Osteoblast (primary cell): ENCODE measurements at regions not wholly inside any gene's neighbourhood (a gene's known extent, or its start where the extent isn't known, plus 50 kb on each side); places are given as distances from the start of the nearest gene placed in this dataset.
A peak's percentile ranks its signal among the peaks of the same experiment; 100 is the strongest.

Experiments used
- DNase-seq: peaks from one replicate; pipeline ENCODE4 v3.0.0; 2011; ENCODE audit warnings: low spot score, mixed read lengths; ENCODE audit not compliant: insufficient read length; ENCODE audit errors: missing footprints
- H2AFZ ChIP-seq: 2 replicates; pipeline ENCODE4 v1.6.0; 2011; ENCODE audit warnings: mild to moderate bottlenecking, low read length
- H3K27ac ChIP-seq: 2 replicates; pipeline ENCODE4 v1.5.1; 2011; ENCODE audit warnings: mild to moderate bottlenecking, low read depth, low read length, moderate library complexity
- H3K27me3 ChIP-seq: 2 replicates; pipeline ENCODE4 v1.6.0; 2012; ENCODE audit warnings: mild to moderate bottlenecking, control low read depth, inconsistent platforms, low read length, moderate library complexity; ENCODE audit not compliant: insufficient read depth
- H3K36me3 ChIP-seq: 2 replicates; pipeline ENCODE4 v1.5.1; 2011; ENCODE audit warnings: mild to moderate bottlenecking, low read length, control low read depth, moderate library complexity; ENCODE audit not compliant: insufficient read depth
- H3K4me1 ChIP-seq: 2 replicates; pipeline ENCODE4 v1.5.1; 2011; ENCODE audit warnings: mild to moderate bottlenecking, low read length, control low read depth, moderate library complexity; ENCODE audit not compliant: insufficient read depth
- H3K4me2 ChIP-seq: 2 replicates; pipeline ENCODE4 v1.6.0; 2011; ENCODE audit warnings: mild to moderate bottlenecking, low read length; ENCODE audit not compliant: insufficient read depth
- H3K4me3 ChIP-seq: fragments of 200-600 bp; sonication (generic); 3 replicates; pipeline ENCODE4 v1.5.1; 2012; ENCODE audit warnings: mild to moderate bottlenecking, low read length, inconsistent platforms; ENCODE audit not compliant: insufficient read depth
- H3K79me2 ChIP-seq: 2 replicates; pipeline ENCODE4 v1.6.0; 2012; ENCODE audit warnings: mild to moderate bottlenecking, low read length, control low read depth, inconsistent platforms; ENCODE audit not compliant: insufficient read depth
- H3K9me3 ChIP-seq: 2 replicates; pipeline ENCODE4 v1.5.1; 2011; ENCODE audit warnings: low read depth, low read length, control low read depth
- H4K20me1 ChIP-seq: 2 replicates; pipeline ENCODE4 v1.6.0; 2012; ENCODE audit warnings: mild to moderate bottlenecking, low read length, control low read depth; ENCODE audit not compliant: insufficient read depth
- TF ChIP-seq, protein P1 (sequence below): IDR thresholded peaks from 2 replicates; pipeline ENCODE4 v1.5.1; 2011; ENCODE audit warnings: mild to moderate bottlenecking, low read depth, low read length, moderate library complexity; ENCODE audit errors: extremely low read depth

DNA sequence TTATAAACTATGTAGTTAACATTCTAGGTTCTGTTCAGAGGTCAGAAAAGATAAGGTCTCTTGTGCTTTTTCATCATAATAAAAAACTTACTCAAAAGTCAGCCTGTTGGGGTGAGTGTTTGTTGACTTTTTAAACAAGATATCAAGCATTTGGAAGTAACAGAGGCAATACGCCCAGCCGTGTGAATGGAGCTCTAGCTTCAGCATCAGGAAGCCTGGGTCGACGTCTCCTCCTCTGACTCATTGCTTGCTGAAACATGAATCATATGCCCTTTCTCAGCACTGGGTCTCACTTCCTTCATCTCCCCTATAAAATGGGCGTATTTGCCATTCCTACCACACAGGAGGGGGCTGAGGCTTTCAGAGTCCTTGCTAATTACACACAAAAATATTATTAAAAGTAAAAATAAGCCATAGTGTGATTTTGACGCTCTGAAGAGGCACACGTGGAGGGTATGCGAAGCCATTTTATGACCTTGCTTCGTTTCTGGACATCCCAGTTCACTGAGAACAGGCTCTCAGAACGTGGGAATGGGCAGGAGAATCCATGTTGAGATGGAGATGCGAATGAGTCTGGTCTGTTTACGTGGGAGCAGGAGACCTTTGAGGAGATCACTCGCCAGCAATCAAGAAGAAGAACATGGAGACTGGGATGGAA is 220.8 kb upstream of the TPRG1 start:
- Histone ChIP-seq H2AFZ (no peak overlapping the region), H3K79me2 (no peaks in the 10 kb centered on the region), H3K27me3 (no peaks in the 10 kb centered on the region), H3K4me3 (no peak overlapping the region), H4K20me1 (no peaks in the 10 kb centered on the region), H3K9me3 (no peaks in the 10 kb centered on the region), H3K36me3 (no peaks in the 10 kb centered on the region), H3K4me1 (peaks cover 25% of the 10 kb centered on the region), H3K4me2 (no peak overlapping the region), H3K27ac (peak overlapping the region; percentile 78)
- DNase-seq, result peak; percentile 96
- TF ChIP-seq, protein P1, sequence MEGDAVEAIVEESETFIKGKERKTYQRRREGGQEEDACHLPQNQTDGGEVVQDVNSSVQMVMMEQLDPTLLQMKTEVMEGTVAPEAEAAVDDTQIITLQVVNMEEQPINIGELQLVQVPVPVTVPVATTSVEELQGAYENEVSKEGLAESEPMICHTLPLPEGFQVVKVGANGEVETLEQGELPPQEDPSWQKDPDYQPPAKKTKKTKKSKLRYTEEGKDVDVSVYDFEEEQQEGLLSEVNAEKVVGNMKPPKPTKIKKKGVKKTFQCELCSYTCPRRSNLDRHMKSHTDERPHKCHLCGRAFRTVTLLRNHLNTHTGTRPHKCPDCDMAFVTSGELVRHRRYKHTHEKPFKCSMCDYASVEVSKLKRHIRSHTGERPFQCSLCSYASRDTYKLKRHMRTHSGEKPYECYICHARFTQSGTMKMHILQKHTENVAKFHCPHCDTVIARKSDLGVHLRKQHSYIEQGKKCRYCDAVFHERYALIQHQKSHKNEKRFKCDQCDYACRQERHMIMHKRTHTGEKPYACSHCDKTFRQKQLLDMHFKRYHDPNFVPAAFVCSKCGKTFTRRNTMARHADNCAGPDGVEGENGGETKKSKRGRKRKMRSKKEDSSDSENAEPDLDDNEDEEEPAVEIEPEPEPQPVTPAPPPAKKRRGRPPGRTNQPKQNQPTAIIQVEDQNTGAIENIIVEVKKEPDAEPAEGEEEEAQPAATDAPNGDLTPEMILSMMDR, result no peak

DNA sequence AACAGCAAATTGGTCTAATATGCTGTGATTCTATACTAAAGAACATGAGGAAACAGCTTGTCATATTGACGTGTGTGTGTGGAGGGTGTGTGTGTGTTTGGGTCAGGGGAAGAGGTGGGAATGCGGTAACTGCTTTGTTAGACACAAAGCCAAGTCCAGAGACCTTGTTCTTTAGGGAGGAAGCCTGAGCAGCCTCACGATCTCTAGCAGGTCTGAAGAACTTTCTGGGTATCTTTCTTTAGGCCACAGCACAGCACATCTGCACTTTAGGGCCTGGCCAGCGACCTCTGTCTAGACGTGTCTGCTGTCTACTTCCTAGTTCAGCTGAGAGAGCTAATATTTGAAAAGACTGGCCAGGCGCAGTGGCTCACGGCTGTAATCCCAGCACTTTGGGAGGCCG is 220.0 kb upstream of the TPRG1 start:
- TF ChIP-seq, protein P1, result no peak
- H2AFZ ChIP-seq, result no peak overlapping the region
- no peaks in the 10 kb centered on the region for H4K20me1 ChIP-seq
- H3K9me3 ChIP-seq, result no peaks in the 10 kb centered on the region
- no peak overlapping the region for H3K4me3 ChIP-seq
- H3K4me2 ChIP-seq, result no peak overlapping the region
- DNase-seq, result no peak
- peaks cover 25% of the 10 kb centered on the region for H3K4me1 ChIP-seq
- peak overlapping the region; percentile 78 for H3K27ac ChIP-seq
- H3K36me3 ChIP-seq, result no peaks in the 10 kb centered on the region
- no peaks in the 10 kb centered on the region for H3K27me3 ChIP-seq
- H3K79me2 ChIP-seq, result no peaks in the 10 kb centered on the region

DNA sequence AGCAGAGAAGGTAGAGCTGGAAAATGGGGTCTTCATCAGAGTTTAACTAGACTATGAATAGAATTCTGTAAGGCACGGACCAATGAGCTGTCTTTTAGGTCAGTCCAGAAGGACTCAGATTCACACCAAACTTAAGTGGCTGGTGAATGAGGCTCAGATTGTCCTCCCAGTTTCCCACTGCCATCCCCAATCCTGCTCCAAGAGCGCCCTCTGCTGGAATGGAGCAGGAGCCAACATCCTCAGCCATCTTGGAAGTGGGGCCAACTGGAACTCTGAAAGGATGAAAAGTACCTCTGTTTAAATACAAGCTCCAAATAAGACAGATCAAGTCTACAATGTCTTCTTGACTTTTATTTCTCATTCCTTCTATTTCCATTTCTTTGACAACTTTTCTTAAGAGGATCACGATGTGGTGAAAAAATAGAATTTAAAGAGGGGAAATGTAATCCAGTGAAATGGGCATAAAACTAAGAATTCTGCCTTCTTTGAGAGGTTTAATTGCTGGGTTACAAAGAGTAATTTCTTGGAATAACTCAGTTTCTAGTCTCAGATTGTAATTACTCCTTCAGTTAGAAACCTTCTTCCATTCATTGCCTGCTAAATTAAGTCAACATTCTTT is 217.1 kb upstream of the TPRG1 start:
- DNase-seq, result peak; percentile 55
- Histone ChIP-seq H3K4me1 (peaks cover 10% of the 10 kb centered on the region), H3K27ac (no peak overlapping the region), H3K27me3 (no peaks in the 10 kb centered on the region), H3K9me3 (no peaks in the 10 kb centered on the region), H2AFZ (no peak overlapping the region), H3K36me3 (no peaks in the 10 kb centered on the region), H3K79me2 (no peaks in the 10 kb centered on the region), H4K20me1 (no peaks in the 10 kb centered on the region), H3K4me3 (no peak overlapping the region), H3K4me2 (no peak overlapping the region)
- TF ChIP-seq, protein P1, result peak; percentile 99

DNA sequence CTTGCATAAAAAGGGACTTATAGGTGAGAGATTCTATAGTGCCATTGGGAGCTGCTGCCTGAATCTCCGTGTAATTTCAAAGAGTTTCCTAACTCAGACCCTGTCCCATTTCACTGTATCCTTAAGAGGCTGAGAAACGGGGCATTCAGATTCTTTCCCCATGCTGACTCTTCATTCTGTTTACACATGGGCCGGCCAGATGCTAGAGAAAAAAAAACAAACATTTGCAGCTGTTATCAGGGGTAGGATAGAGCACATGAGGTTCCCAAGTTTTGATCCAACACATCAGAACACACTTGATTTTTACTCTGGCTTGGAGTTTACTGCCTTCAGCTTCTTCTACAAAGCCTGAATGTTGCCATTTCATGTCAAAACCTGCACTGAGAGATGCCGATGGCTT is 215.9 kb upstream of the TPRG1 start:
- DNase-seq, result no peak
- no peaks in the 10 kb centered on the region for H3K27me3 ChIP-seq
- H3K27ac ChIP-seq, result no peak overlapping the region
- H3K4me3 ChIP-seq, result no peak overlapping the region
- TF ChIP-seq, protein P1, result no peak
- no peaks in the 10 kb centered on the region for H3K79me2 ChIP-seq
- H4K20me1 ChIP-seq, result no peaks in the 10 kb centered on the region
- H2AFZ ChIP-seq, result no peak overlapping the region
- H3K9me3 ChIP-seq, result no peaks in the 10 kb centered on the region
- H3K4me1 ChIP-seq, result peaks cover 5% of the 10 kb centered on the region
- no peaks in the 10 kb centered on the region for H3K36me3 ChIP-seq
- H3K4me2 ChIP-seq, result no peak overlapping the region
